ENCODE measurements at regions not wholly inside any gene's neighbourhood (a gene's known extent, or its start where the extent isn't known, plus 50 kb on each side); places are given as distances from the start of the nearest gene placed in this dataset.

DNA sequence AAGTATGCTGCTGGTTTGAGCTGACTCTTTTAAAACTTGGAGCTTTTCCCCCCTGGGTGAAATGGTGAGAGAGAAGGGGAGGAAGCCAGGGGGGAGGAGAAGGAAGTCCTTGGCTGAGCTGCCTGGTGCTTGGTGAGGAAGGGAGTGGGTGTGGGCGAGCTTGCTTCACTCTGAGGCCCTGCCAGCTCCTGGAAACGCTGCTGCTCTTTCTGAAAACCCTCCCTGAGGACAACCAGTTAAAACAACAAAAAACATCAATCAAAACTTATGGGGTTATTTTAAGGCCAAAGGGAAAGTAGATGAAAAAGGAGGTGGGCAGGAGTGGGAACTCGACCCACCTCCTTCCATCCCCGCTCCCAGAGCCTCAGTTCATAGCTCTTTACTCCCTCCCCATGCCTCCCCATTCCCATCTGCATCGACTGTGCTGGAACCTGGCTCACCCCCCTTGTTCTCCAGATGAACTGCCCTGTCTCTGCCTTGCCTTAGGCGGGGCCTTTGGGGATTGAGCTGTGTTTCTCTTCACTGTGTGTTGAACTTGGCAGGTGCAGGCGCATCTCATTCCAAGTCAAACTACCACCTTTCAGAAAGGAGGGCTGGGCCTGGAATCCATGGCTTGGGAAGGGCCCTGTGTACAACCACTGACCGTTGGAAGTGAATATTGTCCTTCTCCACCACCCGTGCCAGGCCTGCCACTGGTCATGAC lies 166.1 kb downstream of the ZNF621 start:
- no peaks in the 10 kb centered on the region for H3K9me3 ChIP-seq (ENCODE audit: insufficient read depth in 2 of 2, low read depth in 1 of 2, low read length in 1 of 2)
- H3K4me1 ChIP-seq (replicated peaks in 1 of 4; ENCODE audit: control insufficient read depth in 3 of 4, insufficient read depth in 4 of 4, low read length in 3 of 4): no peaks in the 10 kb centered on the region; a peak in 1 of 7 replicates
- CTCF ChIA-PET (ENCODE audit: partially characterized antibody): no interaction called here
- no peak overlapping the region for H2AK5ac ChIP-seq (ENCODE audit: low read depth, low read length)
- no peak overlapping the region for H2AFZ ChIP-seq (ENCODE audit: low read length)
- no peak overlapping the region for H3K4me2 ChIP-seq (ENCODE audit: insufficient read depth in 1 of 2, low read depth in 2 of 2, low read length in 2 of 2)
- H3K4me3 ChIP-seq (ENCODE audit: extremely low read depth in 1 of 4, insufficient read depth in 2 of 4, low read depth in 3 of 4, low read length in 4 of 4): no peak overlapping the region
- 89% methylated on average over 9 of the region's 9 CpGs; no CpG with 5 or more reads in 1 of the 2 experiments for WGBS, 2 experiments (ENCODE audit: extremely low coverage in 1 of 2, insufficient coverage in 1 of 2, insufficient read length in 1 of 2, insufficient replicate concordance in 2 of 2, low coverage in 1 of 2, low lambda C conversion rate in 2 of 2, missing lambda C conversion rate in 1 of 2)
- no peak for DNase-seq (ENCODE audit: low read depth in 1 of 2, low spot score in 2 of 2)
- H2BK12ac ChIP-seq (ENCODE audit: low read depth, low read length): no peak overlapping the region
- no peak overlapping the region for H3K14ac ChIP-seq (ENCODE audit: insufficient read length)
- no peak overlapping the region for H4K8ac ChIP-seq (ENCODE audit: extremely low read depth, insufficient read depth, low read length)
- no peak overlapping the region for H2BK120ac ChIP-seq (replicated peaks; ENCODE audit: low read depth, low read length)
- H4K5ac ChIP-seq (ENCODE audit: insufficient read length, low read depth, low read length): no peak overlapping the region
- no peaks in the 10 kb centered on the region for H3K36me3 ChIP-seq (ENCODE audit: control insufficient read depth in 2 of 4, insufficient read depth in 4 of 4, low read length in 3 of 4)
- no peaks in the 10 kb centered on the region for H4K20me1 ChIP-seq (replicated peaks in 1 of 2; ENCODE audit: control insufficient read depth in 1 of 2, insufficient read depth in 2 of 2, low read length in 2 of 2)
- no peaks in the 10 kb centered on the region for H3K79me2 ChIP-seq (ENCODE audit: control insufficient read depth in 1 of 2, insufficient read depth in 2 of 2, low read length in 2 of 2)
- no peak overlapping the region for H3K18ac ChIP-seq (ENCODE audit: extremely low read depth, low read length)
- H3K9ac ChIP-seq (replicated peaks in 1 of 4; ENCODE audit: extremely low read depth in 1 of 4, low read depth in 3 of 4, low read length in 3 of 4): no peak overlapping the region
- H2BK15ac ChIP-seq (ENCODE audit: low read length): peak overlapping the region; percentile 29; the same call in 1 of the 2 replicates
- H3K23ac ChIP-seq (ENCODE audit: insufficient read length): no peak overlapping the region
- H3K56ac ChIP-seq (replicated peaks; ENCODE audit: insufficient read length, low read depth, low read length): no peak overlapping the region
- TF ChIP-seq YY1 (IDR thresholded peaks at IDR 0.05; ENCODE audit: low read depth, low read length): no peak
- TF ChIP-seq RNF2 (IDR thresholded peaks at IDR 0.05; ENCODE audit: borderline replicate concordance, low read depth, low read length, missing control alignments, poor library complexity, severe bottlenecking): no peak
- TF ChIP-seq RBBP5 (IDR thresholded peaks at IDR 0.05; ENCODE audit: borderline replicate concordance, low read depth, low read length): no peak
- no peak overlapping the region for H2BK20ac ChIP-seq (ENCODE audit: low read length)
- no peaks in the 10 kb centered on the region for H3K27me3 ChIP-seq (replicated peaks in 1 of 4; ENCODE audit: control insufficient read depth in 3 of 4, extremely low read depth in 1 of 4, insufficient read depth in 3 of 4, low read length in 3 of 4)
- H3K27ac ChIP-seq (ENCODE audit: low read depth, low read length): no peak overlapping the region
- no peaks in the 10 kb centered on the region; the same call in 1 of the 2 replicates for H3K23me2 ChIP-seq (ENCODE audit: low read depth, low read length)
- no peak for FAIRE-seq
- no peak overlapping the region for H4K91ac ChIP-seq (replicated peaks; ENCODE audit: insufficient read length, low read length)
- POLR2A ChIA-PET (ENCODE audit: partially characterized antibody): no interaction called here
- H3K79me1 ChIP-seq (ENCODE audit: low read depth, low read length): no peaks in the 10 kb centered on the region
- no peak overlapping the region for H3K4ac ChIP-seq (replicated peaks; ENCODE audit: insufficient read length, low read depth, low read length)
- H2BK5ac ChIP-seq (ENCODE audit: low read depth, low read length): no peak overlapping the region
